Upper lobe of right lung (tissue), 1 donor: ENCODE measurements at regions not wholly inside any gene's neighbourhood (a gene's known extent, or its start where the extent isn't known, plus 50 kb on each side); places are given as distances from the start of the nearest gene placed in this dataset.

Source experiments
- ATAC-seq: fragments of 200-7000 bp; cut with Tn5 transposase; one replicate; pipeline ENCODE4 v1.9.1; 2020; ENCODE audit warnings: mild to moderate bottlenecking, moderate library complexity
- DNase-seq: peaks from one replicate; pipeline ENCODE4 v3.0.0-alpha.2; 2020
- H3K27ac ChIP-seq: fragments of 200-600 bp; one replicate; pipeline ENCODE4 v1.8.0; 2022
- H3K27me3 ChIP-seq: fragments of 200-600 bp; one replicate; pipeline ENCODE4 v1.8.0; 2022; ENCODE audit warnings: mild to moderate bottlenecking
- H3K36me3 ChIP-seq: fragments of 200-600 bp; one replicate; pipeline ENCODE4 v1.8.0; 2022
- H3K4me1 ChIP-seq: fragments of 200-600 bp; one replicate; pipeline ENCODE4 v1.8.0; 2022
- H3K4me3 ChIP-seq: fragments of 200-600 bp; one replicate; pipeline ENCODE4 v1.8.0; 2022; ENCODE audit warnings: mild to moderate bottlenecking
- H3K9me3 ChIP-seq: fragments of 200-600 bp; one replicate; pipeline ENCODE4 v1.8.0; 2022
- CTCF ChIP-seq: fragments of 200-600 bp; IDR thresholded peaks from one replicate; pipeline ENCODE4 v1.8.0; 2022; ENCODE audit warnings: antibody characterized with exemption
- intact Hi-C: fragments of 100-400 bp; cut with DNase I; formaldehyde crosslinking; loops from one replicate; pipeline ENCODE4 v1.11.0; 2022
- donor health status: DM: no; HTN: yes; CAD: no; lungs with severe emphysema.

GRCh38 chr6:93474733-93475179, 55.4 kb upstream of the EPHA7 start:
- TF ChIP-seq CTCF, result no peak
- H3K9me3 ChIP-seq, result no peaks in the 10 kb centered on the region
- H3K4me3 ChIP-seq, result no peak overlapping the region
- H3K4me1 ChIP-seq, result no peaks in the 10 kb centered on the region
- no peak overlapping the region for H3K27ac ChIP-seq
- intact Hi-C loops, result no loop called here
- DNase-seq, result no peak
- ATAC-seq, result no peak
- no peaks in the 10 kb centered on the region for H3K27me3 ChIP-seq
- no peaks in the 10 kb centered on the region for H3K36me3 ChIP-seq

GRCh38 chr6:93471281-93471680, 51.9 kb upstream of the EPHA7 start:
- intact Hi-C loops, result no loop called here
- no peak overlapping the region for H3K27ac ChIP-seq
- DNase-seq, result no peak
- H3K27me3 ChIP-seq, result no peaks in the 10 kb centered on the region
- no peak overlapping the region for H3K4me3 ChIP-seq
- no peak for ATAC-seq
- H3K36me3 ChIP-seq, result no peaks in the 10 kb centered on the region
- no peaks in the 10 kb centered on the region for H3K4me1 ChIP-seq
- no peak for TF ChIP-seq CTCF
- H3K9me3 ChIP-seq, result no peaks in the 10 kb centered on the region
